ENCODE measurements at regions not wholly inside any gene's neighbourhood (a gene's known extent, or its start where the extent isn't known, plus 50 kb on each side); places are given as distances from the start of the nearest gene placed in this dataset.

DNA sequence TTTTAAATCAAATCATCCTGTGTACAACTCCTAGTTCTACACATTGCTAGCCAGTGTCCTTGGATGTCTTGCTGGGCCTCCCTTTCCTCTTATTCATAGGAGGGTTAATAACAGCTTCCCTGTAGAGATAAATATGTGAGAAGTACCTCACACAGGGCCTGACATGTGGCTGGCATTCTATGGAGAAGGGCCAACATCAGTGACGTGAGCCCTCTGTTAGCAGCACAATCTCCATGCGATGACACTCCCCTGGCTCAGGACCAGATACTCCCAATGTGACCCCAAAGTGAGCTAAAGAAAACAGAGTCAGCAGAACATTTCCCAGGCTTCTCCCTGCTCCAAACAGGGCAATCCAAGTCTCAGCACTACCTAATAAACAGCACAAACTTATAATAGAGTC lies 818.4 kb downstream of the DIAPH3 start:
- Histone ChIP-seq H3K27me3 (ENCODE audit: insufficient read depth) (no peaks in the 10 kb centered on the region), H3K4me3 (ENCODE audit: low read depth in 2 of 2, low read length in 1 of 2) (no peak overlapping the region), H3K36me3 (replicated peaks in 1 of 2; ENCODE audit: control insufficient read depth in 1 of 2, insufficient read depth in 2 of 2, low read length in 1 of 2) (no peaks in the 10 kb centered on the region), H3K27ac (ENCODE audit: low read depth in 2 of 2, low read length in 1 of 2) (peak overlapping the region in 1 of 2 experiments; percentile 72; a peak in 1 of 4 replicates), H4K20me1 (ENCODE audit: insufficient read depth) (no peaks in the 10 kb centered on the region), H3K4me2 (no peak overlapping the region), H3F3A (replicated peaks; ENCODE audit: insufficient read depth) (no peaks in the 10 kb centered on the region), H3K79me2 (ENCODE audit: insufficient read depth) (no peaks in the 10 kb centered on the region), H3K4me1 (ENCODE audit: control insufficient read depth in 1 of 2, insufficient read depth in 2 of 2, low read depth in 1 of 2, low read length in 1 of 2) (peaks cover 0 to 2% of the 10 kb centered on the region in 2 experiments; a peak in 1 of 4 replicates), H3K9me2 (no peaks in the 10 kb centered on the region), H3K9me3 (no peaks in the 10 kb centered on the region), H2AFZ (ENCODE audit: low read depth) (no peak overlapping the region), H3K9ac (no peak overlapping the region)
- CTCF ChIA-PET: interaction anchor here (0.6 to 1.7 kb wide), 5 partner anchors 11 to 333 kb away, joined by 3 to 4 read pairs (median 3); no protein-coding TSS in a partner anchor
- TF ChIP-seq EZH2phosphoT487 (IDR thresholded peaks at IDR 0.05; ENCODE audit: borderline replicate concordance, low read depth) (no peak), MEF2A (IDR thresholded peaks at IDR 0.05; ENCODE audit: borderline replicate concordance, low read depth) (no peak), USF2 (IDR thresholded peaks at IDR 0.05; ENCODE audit: borderline replicate concordance, low read depth, low read length) (no peak)
- POLR2A ChIA-PET: interaction anchor here (1.0 kb wide), 1 partner anchor 12 kb away, joined by 3 read pairs; no protein-coding TSS in a partner anchor
- DNase-seq: no peak
- 0% methylated on average over 1 of the region's 2 CpGs for WGBS (ENCODE audit: low lambda C conversion rate)

GRCh38 chr13:59346999-59347723 lies 816.6 kb downstream of the DIAPH3 start:
- Histone ChIP-seq H3K9me2 (no peaks in the 10 kb centered on the region), H3K36me3 (replicated peaks in 1 of 2; ENCODE audit: control insufficient read depth in 1 of 2, insufficient read depth in 2 of 2, low read length in 1 of 2) (no peaks in the 10 kb centered on the region), H3K27ac (ENCODE audit: low read depth in 2 of 2, low read length in 1 of 2) (no peak overlapping the region), H4K20me1 (ENCODE audit: insufficient read depth) (no peaks in the 10 kb centered on the region), H3K9me3 (no peaks in the 10 kb centered on the region), H3K4me1 (ENCODE audit: control insufficient read depth in 1 of 2, insufficient read depth in 2 of 2, low read depth in 1 of 2, low read length in 1 of 2) (peaks cover 0 to 7% of the 10 kb centered on the region in 2 experiments; a peak in 1 of 4 replicates), H3F3A (replicated peaks; ENCODE audit: insufficient read depth) (no peaks in the 10 kb centered on the region), H3K4me3 (ENCODE audit: low read depth in 2 of 2, low read length in 1 of 2) (no peak overlapping the region), H2AFZ (ENCODE audit: low read depth) (no peak overlapping the region), H3K4me2 (no peak overlapping the region), H3K27me3 (ENCODE audit: insufficient read depth) (no peaks in the 10 kb centered on the region), H3K9ac (no peak overlapping the region), H3K79me2 (ENCODE audit: insufficient read depth) (no peaks in the 10 kb centered on the region)
- POLR2A ChIA-PET: no interaction called here
- 76% methylated on average over 8 of the region's 8 CpGs for WGBS (ENCODE audit: low lambda C conversion rate)
- CTCF ChIA-PET: interaction anchor here (0.9 to 1.2 kb wide), 4 partner anchors 15 to 331 kb away, joined by 3 to 5 read pairs (median 3); no protein-coding TSS in a partner anchor
- DNase-seq: no peak
- TF ChIP-seq ELF1 (IDR thresholded peaks at IDR 0.05) (no peak), RAD21 (IDR thresholded peaks at IDR 0.05; ENCODE audit: low read length) (no peak), GABPA (IDR thresholded peaks at IDR 0.05; ENCODE audit: low read depth) (no peak), YY1 (IDR thresholded peaks at IDR 0.05; ENCODE audit: low read depth) (no peak), FOSL2 (IDR thresholded peaks at IDR 0.05; ENCODE audit: borderline replicate concordance, low read depth) (no peak), TAF1 (IDR thresholded peaks at IDR 0.05; ENCODE audit: borderline replicate concordance, low read depth, low read length) (no peak), POLR2AphosphoS5 (IDR thresholded peaks at IDR 0.05; ENCODE audit: low read depth, low read length) (no peak), SIN3A (IDR thresholded peaks at IDR 0.05; ENCODE audit: borderline replicate concordance, low read depth, low read length) (no peak), MEF2A (IDR thresholded peaks at IDR 0.05; ENCODE audit: borderline replicate concordance, low read depth) (no peak), JUND (IDR thresholded peaks at IDR 0.05) (no peak), TCF12 (IDR thresholded peaks at IDR 0.05) (no peak)
- TF ChIP-seq, protein P1, sequence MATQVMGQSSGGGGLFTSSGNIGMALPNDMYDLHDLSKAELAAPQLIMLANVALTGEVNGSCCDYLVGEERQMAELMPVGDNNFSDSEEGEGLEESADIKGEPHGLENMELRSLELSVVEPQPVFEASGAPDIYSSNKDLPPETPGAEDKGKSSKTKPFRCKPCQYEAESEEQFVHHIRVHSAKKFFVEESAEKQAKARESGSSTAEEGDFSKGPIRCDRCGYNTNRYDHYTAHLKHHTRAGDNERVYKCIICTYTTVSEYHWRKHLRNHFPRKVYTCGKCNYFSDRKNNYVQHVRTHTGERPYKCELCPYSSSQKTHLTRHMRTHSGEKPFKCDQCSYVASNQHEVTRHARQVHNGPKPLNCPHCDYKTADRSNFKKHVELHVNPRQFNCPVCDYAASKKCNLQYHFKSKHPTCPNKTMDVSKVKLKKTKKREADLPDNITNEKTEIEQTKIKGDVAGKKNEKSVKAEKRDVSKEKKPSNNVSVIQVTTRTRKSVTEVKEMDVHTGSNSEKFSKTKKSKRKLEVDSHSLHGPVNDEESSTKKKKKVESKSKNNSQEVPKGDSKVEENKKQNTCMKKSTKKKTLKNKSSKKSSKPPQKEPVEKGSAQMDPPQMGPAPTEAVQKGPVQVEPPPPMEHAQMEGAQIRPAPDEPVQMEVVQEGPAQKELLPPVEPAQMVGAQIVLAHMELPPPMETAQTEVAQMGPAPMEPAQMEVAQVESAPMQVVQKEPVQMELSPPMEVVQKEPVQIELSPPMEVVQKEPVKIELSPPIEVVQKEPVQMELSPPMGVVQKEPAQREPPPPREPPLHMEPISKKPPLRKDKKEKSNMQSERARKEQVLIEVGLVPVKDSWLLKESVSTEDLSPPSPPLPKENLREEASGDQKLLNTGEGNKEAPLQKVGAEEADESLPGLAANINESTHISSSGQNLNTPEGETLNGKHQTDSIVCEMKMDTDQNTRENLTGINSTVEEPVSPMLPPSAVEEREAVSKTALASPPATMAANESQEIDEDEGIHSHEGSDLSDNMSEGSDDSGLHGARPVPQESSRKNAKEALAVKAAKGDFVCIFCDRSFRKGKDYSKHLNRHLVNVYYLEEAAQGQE (IDR thresholded peaks at IDR 0.05; ENCODE audit: low read depth, low read length): no peak
